ENCODE measurements at regions not wholly inside any gene's neighbourhood (a gene's known extent, or its start where the extent isn't known, plus 50 kb on each side); places are given as distances from the start of the nearest gene placed in this dataset.

DNA sequence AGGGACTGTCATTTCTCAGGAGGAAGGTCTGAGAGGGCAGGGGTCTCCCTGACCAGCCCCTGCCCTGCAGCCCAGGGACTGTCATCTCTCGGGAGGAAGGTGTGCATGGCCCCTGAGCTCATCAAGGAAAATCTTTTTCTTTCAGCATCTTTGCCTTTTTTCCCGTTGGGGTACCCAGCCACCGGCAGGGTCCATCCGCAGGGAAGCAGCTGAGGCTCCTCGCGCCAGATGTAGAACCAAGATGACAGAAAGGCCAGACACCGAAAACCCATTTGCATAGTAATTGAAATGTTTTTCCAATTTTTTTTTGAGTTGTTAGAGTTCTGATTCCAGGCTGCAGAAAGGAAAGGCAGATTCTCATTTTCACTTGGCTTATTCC lies 613.9 kb downstream of the TBC1D22A start:
- Histone ChIP-seq H3K4me3 (replicated peaks; ENCODE audit: low read depth, low read length) (no peak overlapping the region), H3K27me3 (replicated peaks; ENCODE audit: control insufficient read depth, insufficient read depth, low read length) (no peaks in the 10 kb centered on the region), H3K36me3 (ENCODE audit: control insufficient read depth, insufficient read depth, low read length) (no peaks in the 10 kb centered on the region)
- DNase-seq (ENCODE audit: extremely low read depth, insufficient read length): no peak
- TF ChIP-seq, protein P1, sequence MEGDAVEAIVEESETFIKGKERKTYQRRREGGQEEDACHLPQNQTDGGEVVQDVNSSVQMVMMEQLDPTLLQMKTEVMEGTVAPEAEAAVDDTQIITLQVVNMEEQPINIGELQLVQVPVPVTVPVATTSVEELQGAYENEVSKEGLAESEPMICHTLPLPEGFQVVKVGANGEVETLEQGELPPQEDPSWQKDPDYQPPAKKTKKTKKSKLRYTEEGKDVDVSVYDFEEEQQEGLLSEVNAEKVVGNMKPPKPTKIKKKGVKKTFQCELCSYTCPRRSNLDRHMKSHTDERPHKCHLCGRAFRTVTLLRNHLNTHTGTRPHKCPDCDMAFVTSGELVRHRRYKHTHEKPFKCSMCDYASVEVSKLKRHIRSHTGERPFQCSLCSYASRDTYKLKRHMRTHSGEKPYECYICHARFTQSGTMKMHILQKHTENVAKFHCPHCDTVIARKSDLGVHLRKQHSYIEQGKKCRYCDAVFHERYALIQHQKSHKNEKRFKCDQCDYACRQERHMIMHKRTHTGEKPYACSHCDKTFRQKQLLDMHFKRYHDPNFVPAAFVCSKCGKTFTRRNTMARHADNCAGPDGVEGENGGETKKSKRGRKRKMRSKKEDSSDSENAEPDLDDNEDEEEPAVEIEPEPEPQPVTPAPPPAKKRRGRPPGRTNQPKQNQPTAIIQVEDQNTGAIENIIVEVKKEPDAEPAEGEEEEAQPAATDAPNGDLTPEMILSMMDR (IDR thresholded peaks at IDR 0.05; ENCODE audit: insufficient read depth, low read length, poor library complexity, severe bottlenecking): no peak

DNA sequence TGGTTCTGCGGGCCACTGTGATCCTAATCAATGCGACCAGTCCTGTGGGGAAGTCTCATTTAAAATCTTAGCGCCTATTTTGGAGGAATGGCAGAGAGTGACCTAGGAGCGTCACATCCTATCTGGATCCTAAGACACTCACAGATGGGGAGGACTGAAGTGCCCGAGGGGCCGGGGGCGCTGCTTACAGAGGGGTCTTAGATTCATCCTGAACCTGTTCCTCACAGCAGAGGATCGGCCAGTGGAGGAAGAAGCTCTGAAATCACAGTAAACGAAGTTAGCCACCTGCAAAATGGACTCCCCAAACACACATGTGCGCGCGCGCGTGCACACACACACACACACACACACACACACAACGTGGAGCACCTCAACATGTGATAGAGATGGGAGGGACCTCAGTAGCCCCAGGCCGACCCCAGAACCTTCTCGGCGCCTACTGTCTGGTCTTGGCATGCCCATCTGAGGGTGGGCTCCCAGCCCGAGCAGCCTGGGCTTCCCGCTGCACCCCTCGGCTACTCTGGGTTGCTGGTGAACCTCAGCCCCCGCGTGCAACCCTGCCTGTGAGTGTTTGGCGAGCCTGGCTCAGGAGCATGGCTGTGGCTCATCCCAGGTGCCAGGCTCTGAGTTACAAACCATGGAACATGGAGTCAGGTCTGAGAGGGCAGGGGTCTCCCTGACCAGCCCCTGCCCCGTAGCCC lies 613.3 kb downstream of the TBC1D22A start:
- no peak for DNase-seq (ENCODE audit: extremely low read depth, insufficient read length)
- Histone ChIP-seq H3K4me3 (replicated peaks; ENCODE audit: low read depth, low read length) (no peak overlapping the region), H3K27me3 (replicated peaks; ENCODE audit: control insufficient read depth, insufficient read depth, low read length) (no peaks in the 10 kb centered on the region), H3K36me3 (ENCODE audit: control insufficient read depth, insufficient read depth, low read length) (no peaks in the 10 kb centered on the region)
- TF ChIP-seq, protein P1 (IDR thresholded peaks at IDR 0.05; ENCODE audit: insufficient read depth, low read length, poor library complexity, severe bottlenecking): no peak

DNA sequence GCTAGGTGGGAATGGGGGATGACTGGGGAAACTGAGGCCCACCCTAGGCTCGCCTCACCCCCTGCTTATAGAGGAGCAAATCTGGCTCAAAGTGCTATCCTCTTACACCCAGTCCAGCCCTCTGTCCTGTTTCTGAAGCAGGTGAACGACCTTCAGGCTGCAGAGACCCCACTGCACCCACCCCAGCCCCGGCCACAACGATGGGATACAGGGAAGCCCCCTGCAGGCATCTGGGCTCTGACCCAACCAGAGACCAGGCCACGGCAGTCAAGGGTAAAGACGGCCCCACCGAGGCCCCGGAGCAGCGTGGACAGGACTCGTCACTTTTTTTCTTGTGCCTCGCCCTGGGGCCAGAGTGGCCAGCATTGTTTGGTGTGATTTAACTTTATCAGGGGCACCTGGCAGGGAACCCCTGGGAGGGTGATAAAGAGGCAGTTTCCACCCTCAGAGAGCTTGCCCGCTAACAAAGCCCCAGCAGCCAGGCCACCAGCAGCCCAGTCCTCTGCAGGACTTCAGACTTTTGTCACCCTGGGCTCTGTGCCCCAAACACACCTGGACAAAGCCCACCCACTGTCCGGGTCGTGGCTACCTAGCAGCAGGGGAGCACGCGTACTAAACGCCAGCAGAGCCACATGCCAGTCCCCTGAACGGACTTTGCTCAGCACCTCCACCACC lies 612.6 kb downstream of the TBC1D22A start:
- TF ChIP-seq, protein P1 (IDR thresholded peaks at IDR 0.05; ENCODE audit: insufficient read depth, low read length, poor library complexity, severe bottlenecking): no peak
- no peak for DNase-seq (ENCODE audit: extremely low read depth, insufficient read length)
- H3K27me3 ChIP-seq (replicated peaks; ENCODE audit: control insufficient read depth, insufficient read depth, low read length): no peaks in the 10 kb centered on the region
- no peaks in the 10 kb centered on the region for H3K36me3 ChIP-seq (ENCODE audit: control insufficient read depth, insufficient read depth, low read length)
- H3K4me3 ChIP-seq (replicated peaks; ENCODE audit: low read depth, low read length): no peak overlapping the region

DNA sequence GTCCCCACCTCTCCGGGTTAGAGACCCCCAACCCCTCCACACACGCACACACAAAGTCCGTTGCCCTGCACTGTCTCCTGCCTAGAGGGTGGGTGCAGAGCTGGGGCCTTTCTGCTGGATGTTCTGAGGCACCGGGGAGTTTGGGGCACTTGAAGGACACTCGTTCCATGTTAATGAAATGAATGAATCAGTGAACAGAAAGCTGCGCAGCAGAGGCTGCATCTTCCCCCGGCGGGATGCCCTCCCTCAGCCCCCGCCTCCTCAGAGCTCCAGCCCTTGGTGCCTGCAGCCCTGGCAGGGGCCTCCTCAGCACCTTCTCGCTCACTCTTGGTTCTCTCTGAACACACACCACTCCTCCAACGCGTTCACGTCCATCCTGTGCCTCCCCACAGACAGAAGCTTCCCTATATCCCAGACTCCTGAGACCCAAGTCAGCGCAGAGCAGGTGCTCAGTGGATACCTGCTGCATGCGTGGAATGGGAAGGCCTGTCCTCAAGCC lies 611.9 kb downstream of the TBC1D22A start:
- Histone ChIP-seq H3K27me3 (replicated peaks; ENCODE audit: control insufficient read depth, insufficient read depth, low read length) (no peaks in the 10 kb centered on the region), H3K4me3 (replicated peaks; ENCODE audit: low read depth, low read length) (no peak overlapping the region), H3K36me3 (ENCODE audit: control insufficient read depth, insufficient read depth, low read length) (no peaks in the 10 kb centered on the region)
- DNase-seq (ENCODE audit: extremely low read depth, insufficient read length): no peak
- TF ChIP-seq, protein P1 (IDR thresholded peaks at IDR 0.05; ENCODE audit: insufficient read depth, low read length, poor library complexity, severe bottlenecking): no peak

DNA sequence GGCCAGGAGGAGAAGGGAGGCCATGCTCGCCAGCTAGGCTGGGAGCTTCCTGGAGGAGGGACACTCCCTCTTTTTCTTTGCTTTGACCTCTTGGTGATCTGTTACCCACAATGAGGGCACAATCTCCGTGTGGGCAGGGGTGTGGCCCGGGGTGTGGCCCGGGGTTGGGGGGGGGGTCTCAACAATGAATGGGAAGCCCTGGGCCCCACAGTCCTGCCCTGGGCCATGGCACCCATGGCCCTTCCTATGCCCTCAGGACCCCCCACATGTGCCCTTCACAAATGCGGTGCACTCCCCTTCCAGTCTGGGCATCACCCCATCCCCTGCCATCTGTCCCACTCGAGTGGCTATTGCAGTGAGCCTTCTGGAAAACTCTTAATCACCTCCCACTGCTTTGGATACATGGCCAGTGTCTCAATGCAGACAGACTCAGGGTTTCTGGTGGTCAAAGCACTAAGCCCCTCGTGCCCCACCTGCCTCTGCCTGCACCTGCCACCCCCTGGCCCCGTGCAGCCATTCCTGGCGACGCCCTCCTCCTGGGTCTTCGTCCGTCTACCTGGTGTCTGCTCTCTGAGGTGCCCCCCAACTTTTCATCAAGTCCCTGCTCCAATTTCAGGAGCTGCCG lies 611.3 kb downstream of the TBC1D22A start:
- Histone ChIP-seq H3K27me3 (replicated peaks; ENCODE audit: control insufficient read depth, insufficient read depth, low read length) (no peaks in the 10 kb centered on the region), H3K36me3 (ENCODE audit: control insufficient read depth, insufficient read depth, low read length) (no peaks in the 10 kb centered on the region), H3K4me3 (replicated peaks; ENCODE audit: low read depth, low read length) (no peak overlapping the region)
- TF ChIP-seq, protein P1 (IDR thresholded peaks at IDR 0.05; ENCODE audit: insufficient read depth, low read length, poor library complexity, severe bottlenecking): no peak
- DNase-seq (ENCODE audit: extremely low read depth, insufficient read length): no peak
